ENCODE measurements at regions not wholly inside any gene's neighbourhood (a gene's known extent, or its start where the extent isn't known, plus 50 kb on each side); places are given as distances from the start of the nearest gene placed in this dataset.

GRCh38 chr5:110165366-110165765 lies 475.6 kb downstream of the MAN2A1 start:
- Histone ChIP-seq H3K27me3 (ENCODE audit: insufficient read depth, low read length) (no peaks in the 10 kb centered on the region), H3K9me3 (ENCODE audit: low read length) (no peaks in the 10 kb centered on the region)
- TF ChIP-seq EZH2 (IDR thresholded peaks at IDR 0.05; ENCODE audit: borderline replicate concordance, low read length) = no peak
- no peak for TF ChIP-seq CTCF (IDR thresholded peaks at IDR 0.05; ENCODE audit: low read length)

GRCh38 chr5:110167384-110167783 lies 477.7 kb downstream of the MAN2A1 start:
- Histone ChIP-seq H2AFZ (ENCODE audit: low read length) (no peak overlapping the region), H3K79me2 (ENCODE audit: insufficient read depth, low read length) (no peaks in the 10 kb centered on the region), H3K4me1 (ENCODE audit: insufficient read depth, low read length, severe bottlenecking) (no peaks in the 10 kb centered on the region), H3K9ac (ENCODE audit: low read length) (no peak overlapping the region), H3K27ac (ENCODE audit: low read depth, low read length, poor library complexity, severe bottlenecking) (no peak overlapping the region), H3K4me3 (ENCODE audit: low read depth, low read length, poor library complexity, severe bottlenecking) (no peak overlapping the region), H3K9me2 (ENCODE audit: low read depth, low read length) (no peaks in the 10 kb centered on the region), H3K9me3 (ENCODE audit: low read length) (no peaks in the 10 kb centered on the region), H4K20me1 (ENCODE audit: insufficient read depth, low read length) (no peaks in the 10 kb centered on the region), H3K36me3 (ENCODE audit: insufficient read depth, low read length) (no peaks in the 10 kb centered on the region), H3K27me3 (ENCODE audit: insufficient read depth, low read length) (no peaks in the 10 kb centered on the region), H3F3A (ENCODE audit: insufficient read depth, low read length) (no peaks in the 10 kb centered on the region), H3K4me2 (ENCODE audit: low read length) (no peak overlapping the region)
- TF ChIP-seq EZH2 (IDR thresholded peaks at IDR 0.05; ENCODE audit: borderline replicate concordance, low read length) = no peak

More at GRCh38 chr5:110165366-110165765, 475.6 kb downstream of the MAN2A1 start:
- Histone ChIP-seq H3K79me2 (ENCODE audit: insufficient read depth, low read length) (no peaks in the 10 kb centered on the region), H3K9me2 (ENCODE audit: low read depth, low read length) (no peaks in the 10 kb centered on the region), H2AFZ (ENCODE audit: low read length) (no peak overlapping the region), H3K4me1 (ENCODE audit: insufficient read depth, low read length, severe bottlenecking) (no peaks in the 10 kb centered on the region), H3K9ac (ENCODE audit: low read length) (no peak overlapping the region), H3K36me3 (ENCODE audit: insufficient read depth, low read length) (no peaks in the 10 kb centered on the region), H4K20me1 (ENCODE audit: insufficient read depth, low read length) (no peaks in the 10 kb centered on the region), H3K27ac (ENCODE audit: low read depth, low read length, poor library complexity, severe bottlenecking) (no peak overlapping the region), H3F3A (ENCODE audit: insufficient read depth, low read length) (no peaks in the 10 kb centered on the region), H3K4me3 (ENCODE audit: low read depth, low read length, poor library complexity, severe bottlenecking) (no peak overlapping the region), H3K4me2 (ENCODE audit: low read length) (no peak overlapping the region)

- H3K4me2 ChIP-seq (ENCODE audit: low read length) = no peak overlapping the region
- no peak overlapping the region for H3K4me3 ChIP-seq (ENCODE audit: low read depth, low read length, poor library complexity, severe bottlenecking)
- H3K79me2 ChIP-seq (ENCODE audit: insufficient read depth, low read length) = no peaks in the 10 kb centered on the region
- no peaks in the 10 kb centered on the region for H3F3A ChIP-seq (ENCODE audit: insufficient read depth, low read length)
- H4K20me1 ChIP-seq (ENCODE audit: insufficient read depth, low read length) = no peaks in the 10 kb centered on the region
- no peaks in the 10 kb centered on the region for H3K9me3 ChIP-seq (ENCODE audit: low read length)
- H3K4me1 ChIP-seq (ENCODE audit: insufficient read depth, low read length, severe bottlenecking) = no peaks in the 10 kb centered on the region
- H2AFZ ChIP-seq (ENCODE audit: low read length) = no peak overlapping the region
- H3K36me3 ChIP-seq (ENCODE audit: insufficient read depth, low read length) = no peaks in the 10 kb centered on the region
- H3K9me2 ChIP-seq (ENCODE audit: low read depth, low read length) = no peaks in the 10 kb centered on the region
- no peaks in the 10 kb centered on the region for H3K27me3 ChIP-seq (ENCODE audit: insufficient read depth, low read length)
- H3K9ac ChIP-seq (ENCODE audit: low read length) = no peak overlapping the region
- no peak overlapping the region for H3K27ac ChIP-seq (ENCODE audit: low read depth, low read length, poor library complexity, severe bottlenecking)
- TF ChIP-seq EZH2 (IDR thresholded peaks at IDR 0.05; ENCODE audit: borderline replicate concordance, low read length) (no peak), CTCF (IDR thresholded peaks at IDR 0.05; ENCODE audit: low read length) (no peak)
Measured at GRCh38 chr5:110169461-110169860, 479.7 kb downstream of the MAN2A1 start.

GRCh38 chr5:110177729-110178128 lies 488.0 kb downstream of the MAN2A1 start:
- Histone ChIP-seq H3K36me3 (ENCODE audit: insufficient read depth, low read length) (no peaks in the 10 kb centered on the region), H3K9me2 (ENCODE audit: low read depth, low read length) (no peaks in the 10 kb centered on the region), H3K27me3 (ENCODE audit: insufficient read depth, low read length) (no peaks in the 10 kb centered on the region), H3F3A (ENCODE audit: insufficient read depth, low read length) (no peaks in the 10 kb centered on the region), H3K4me1 (ENCODE audit: insufficient read depth, low read length, severe bottlenecking) (no peaks in the 10 kb centered on the region), H3K79me2 (ENCODE audit: insufficient read depth, low read length) (no peaks in the 10 kb centered on the region), H3K4me3 (ENCODE audit: low read depth, low read length, poor library complexity, severe bottlenecking) (no peak overlapping the region), H3K9me3 (ENCODE audit: low read length) (no peaks in the 10 kb centered on the region), H3K27ac (ENCODE audit: low read depth, low read length, poor library complexity, severe bottlenecking) (no peak overlapping the region), H4K20me1 (ENCODE audit: insufficient read depth, low read length) (no peaks in the 10 kb centered on the region), H3K4me2 (ENCODE audit: low read length) (no peak overlapping the region), H3K9ac (ENCODE audit: low read length) (no peak overlapping the region), H2AFZ (ENCODE audit: low read length) (no peak overlapping the region)
- no peak for TF ChIP-seq CTCF (IDR thresholded peaks at IDR 0.05; ENCODE audit: low read length)

Measured in OCI-LY1 (cell line).